Lower leg skin (tissue), 4 donors: ENCODE measurements at regions not wholly inside any gene's neighbourhood (a gene's known extent, or its start where the extent isn't known, plus 50 kb on each side); places are given as distances from the start of the nearest gene placed in this dataset.

Source experiments
- DNase-seq, 2 donors: peaks; one replicate each; pipeline ENCODE4 v3.0.0-alpha.2; 2019; ENCODE audit warnings: low spot score in 2 of 2
- H3K4me3 ChIP-seq: fragments of 200-600 bp; sonication (generic); 2 replicates; pipeline ENCODE4 v1.5.1; 2017; ENCODE audit warnings: mild to moderate bottlenecking, low read depth; ENCODE audit not compliant: poor library complexity, severe bottlenecking
- POLR2A ChIP-seq, 2 donors: fragments of 450-650 bp; IDR thresholded peaks; one replicate each; pipeline ENCODE4 v1.6.1; 2016 to 2017; ENCODE audit warnings: antibody characterized with exemption in 2 of 2, mild to moderate bottlenecking in 1 of 2, moderate library complexity in 1 of 2
- WGBS, 2 donors: methylation state at CpG; one replicate each; pipeline ENCODE4 v1.1.5; 2018; 5-methylcytosine and 5-hydroxymethylcytosine counted together
- intact Hi-C: fragments of 100-400 bp; cut with DNase I; formaldehyde crosslinking; loops from one replicate; pipeline ENCODE4 v1.15.0; 2023; ENCODE audit warnings: low total_unique reads
- TF ChIP-seq, protein P1 (sequence below), 3 donors: fragments of 450-650 bp; IDR thresholded peaks; one replicate each; pipeline ENCODE4 v1.5.1; 2016; ENCODE audit warnings: antibody characterized with exemption in 3 of 3, mild to moderate bottlenecking in 3 of 3, moderate library complexity in 2 of 3

DNA sequence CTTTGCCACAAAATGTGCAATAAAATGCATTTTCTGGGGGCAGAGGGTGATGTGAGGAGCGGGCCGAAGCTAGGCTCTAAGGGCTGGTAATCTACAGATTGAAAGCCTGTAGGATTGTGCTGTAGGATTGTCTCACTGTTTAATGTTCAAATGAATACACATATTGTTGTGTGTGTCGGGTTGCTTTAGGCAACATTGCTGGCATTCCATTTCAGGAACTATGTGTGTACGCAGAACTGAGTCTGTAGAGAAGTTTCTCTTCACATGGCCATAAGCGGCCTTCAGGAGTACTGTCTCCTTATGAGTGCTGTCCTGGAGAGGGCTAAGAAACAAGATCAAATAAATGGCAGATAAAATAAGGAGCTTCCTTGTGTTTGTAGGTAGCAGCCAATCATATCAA lies 540.2 kb downstream of the GATA3 start:
- WGBS, 2 donors: 52 to 57% methylated on average over 5 of the region's 5 CpGs
- DNase-seq: no peak
- intact Hi-C loops: loop anchor here (5.0 kb wide), 1 partner anchor 537 kb away; no protein-coding TSS in a partner anchor
- TF ChIP-seq POLR2A (IDR thresholded peaks at IDR 0.05): no peak
- TF ChIP-seq, protein P1, sequence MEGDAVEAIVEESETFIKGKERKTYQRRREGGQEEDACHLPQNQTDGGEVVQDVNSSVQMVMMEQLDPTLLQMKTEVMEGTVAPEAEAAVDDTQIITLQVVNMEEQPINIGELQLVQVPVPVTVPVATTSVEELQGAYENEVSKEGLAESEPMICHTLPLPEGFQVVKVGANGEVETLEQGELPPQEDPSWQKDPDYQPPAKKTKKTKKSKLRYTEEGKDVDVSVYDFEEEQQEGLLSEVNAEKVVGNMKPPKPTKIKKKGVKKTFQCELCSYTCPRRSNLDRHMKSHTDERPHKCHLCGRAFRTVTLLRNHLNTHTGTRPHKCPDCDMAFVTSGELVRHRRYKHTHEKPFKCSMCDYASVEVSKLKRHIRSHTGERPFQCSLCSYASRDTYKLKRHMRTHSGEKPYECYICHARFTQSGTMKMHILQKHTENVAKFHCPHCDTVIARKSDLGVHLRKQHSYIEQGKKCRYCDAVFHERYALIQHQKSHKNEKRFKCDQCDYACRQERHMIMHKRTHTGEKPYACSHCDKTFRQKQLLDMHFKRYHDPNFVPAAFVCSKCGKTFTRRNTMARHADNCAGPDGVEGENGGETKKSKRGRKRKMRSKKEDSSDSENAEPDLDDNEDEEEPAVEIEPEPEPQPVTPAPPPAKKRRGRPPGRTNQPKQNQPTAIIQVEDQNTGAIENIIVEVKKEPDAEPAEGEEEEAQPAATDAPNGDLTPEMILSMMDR (IDR thresholded peaks at IDR 0.05): no peak
- H3K4me3 ChIP-seq: no peak overlapping the region

DNA sequence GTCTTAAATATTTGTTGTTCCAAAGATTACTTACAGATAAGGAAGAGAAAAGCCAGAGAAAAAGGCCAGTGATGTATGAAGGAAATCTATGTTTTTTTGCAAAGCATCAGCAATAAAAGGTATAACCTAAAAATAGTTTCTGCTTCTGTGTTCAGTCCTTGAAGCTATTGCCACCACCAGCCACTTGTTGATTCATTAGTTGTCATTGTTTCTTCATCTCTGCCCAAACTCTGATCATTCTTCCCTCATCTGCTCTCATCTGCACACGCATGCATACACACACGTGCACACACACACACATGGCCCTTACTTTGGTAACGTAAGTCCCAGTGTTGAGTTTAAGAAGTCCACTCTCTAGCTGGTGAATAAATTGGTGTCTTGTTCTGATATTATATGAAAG lies 540.7 kb downstream of the GATA3 start:
- 74 to 77% methylated on average over 3 of the region's 3 CpGs for WGBS, 2 donors
- TF ChIP-seq, protein P1 (IDR thresholded peaks at IDR 0.05): no peak
- no peak for TF ChIP-seq POLR2A (IDR thresholded peaks at IDR 0.05)
- H3K4me3 ChIP-seq: no peak overlapping the region
- no peak for DNase-seq
- intact Hi-C loops: no loop called here

DNA sequence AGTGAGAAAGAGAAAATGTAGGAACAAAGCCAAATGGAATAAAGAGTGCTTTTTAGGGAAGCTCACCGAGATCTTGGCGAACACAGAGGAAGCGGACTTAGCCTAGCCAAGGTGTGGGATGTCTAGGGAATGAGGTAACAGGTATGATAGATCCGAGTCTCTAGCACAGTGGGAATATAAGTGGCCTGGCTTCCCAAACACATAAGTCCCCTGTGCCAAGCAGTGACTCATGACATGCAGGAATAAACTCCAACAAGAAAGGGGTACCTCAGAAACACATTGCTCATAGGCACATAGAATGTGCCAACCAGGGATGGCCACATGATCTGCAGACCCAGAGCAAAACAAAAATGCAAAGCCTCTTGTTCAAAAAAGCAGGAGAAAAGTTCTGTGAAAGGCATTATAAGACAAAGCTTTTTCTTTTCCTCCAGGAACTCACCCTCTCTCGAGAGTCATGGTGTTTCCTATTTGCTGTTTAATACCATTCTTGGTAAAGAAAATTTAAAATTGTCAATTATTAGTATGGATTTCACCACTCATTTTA lies 542.5 kb downstream of the GATA3 start:
- intact Hi-C loops: no loop called here
- 31 to 51% methylated on average over 5 of the region's 5 CpGs for WGBS, 2 donors
- no peak for DNase-seq
- no peak for TF ChIP-seq POLR2A (IDR thresholded peaks at IDR 0.05)
- TF ChIP-seq, protein P1 (IDR thresholded peaks at IDR 0.05): no peak
- no peak overlapping the region for H3K4me3 ChIP-seq

DNA sequence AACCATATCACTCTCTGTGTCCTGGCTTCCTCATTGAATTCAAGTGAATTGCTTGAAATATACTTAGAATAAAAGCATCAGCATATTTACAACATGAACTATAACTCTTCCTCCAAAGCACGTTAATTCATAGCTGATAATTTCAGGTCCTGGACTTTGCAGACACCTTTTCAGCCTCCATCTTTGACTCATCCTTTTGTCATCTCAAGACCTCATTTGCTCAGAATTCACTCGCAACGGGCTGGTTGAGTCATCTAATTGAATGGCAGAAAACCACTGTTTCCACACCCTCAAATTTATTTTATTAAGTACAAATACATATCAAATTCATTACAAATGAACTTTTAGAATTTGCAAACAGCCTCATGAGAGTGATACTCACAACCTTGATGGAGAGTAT lies 545.7 kb downstream of the GATA3 start:
- H3K4me3 ChIP-seq: no peak overlapping the region
- WGBS, 2 donors: 67 to 69% methylated on average over 3 of the region's 3 CpGs
- DNase-seq: no peak
- intact Hi-C loops: no loop called here
- TF ChIP-seq, protein P1 (IDR thresholded peaks at IDR 0.05): no peak
- TF ChIP-seq POLR2A (IDR thresholded peaks at IDR 0.05): no peak

DNA sequence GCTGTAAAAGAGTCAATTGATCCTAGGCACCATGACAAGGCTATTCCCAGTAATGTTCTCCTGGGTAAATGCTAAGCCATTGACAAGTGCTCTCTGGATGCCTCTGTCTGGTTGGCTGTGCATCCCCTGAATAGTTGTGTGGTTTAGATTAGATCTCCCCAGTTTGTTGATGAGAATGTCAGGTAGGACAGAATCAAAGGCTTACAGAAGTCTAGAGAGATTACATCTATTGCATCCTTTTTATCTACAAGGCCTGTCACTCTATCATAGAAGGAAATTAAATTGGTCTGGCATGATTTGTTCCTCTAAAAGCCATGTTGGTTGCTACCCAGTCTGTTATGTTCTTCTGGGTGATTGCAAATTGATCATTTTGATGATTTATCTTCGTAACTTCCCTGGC lies 548.3 kb downstream of the GATA3 start:
- WGBS, 2 donors: 78 to 84% methylated on average over 1 of the region's 1 CpG
- DNase-seq: no peak
- no peak overlapping the region for H3K4me3 ChIP-seq
- intact Hi-C loops: no loop called here
- TF ChIP-seq, protein P1 (IDR thresholded peaks at IDR 0.05): no peak
- TF ChIP-seq POLR2A (IDR thresholded peaks at IDR 0.05): no peak

DNA sequence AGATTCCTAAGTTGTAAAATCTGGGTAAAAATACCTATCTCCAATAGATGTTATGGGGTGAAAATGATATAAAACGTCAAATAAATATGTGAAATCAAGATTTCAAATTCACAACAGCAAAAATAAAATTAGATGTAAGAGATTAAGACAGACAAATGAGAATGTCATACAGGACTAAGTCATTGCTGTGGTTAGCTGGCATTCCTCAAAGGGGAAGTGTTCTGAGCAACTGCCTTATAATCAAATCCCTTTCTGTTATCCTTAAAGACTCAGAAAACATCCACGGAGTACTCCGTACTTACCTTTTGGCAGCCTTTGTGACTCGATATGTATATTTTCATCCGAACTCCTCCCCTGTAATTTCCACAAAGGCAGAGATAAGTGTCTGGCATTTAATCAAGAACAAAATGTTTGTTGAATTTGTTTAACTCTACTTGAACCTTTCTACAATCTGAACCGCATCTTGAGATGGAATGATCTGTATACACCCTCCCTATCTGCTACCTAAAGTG lies 559.6 kb downstream of the GATA3 start:
- no peak for TF ChIP-seq POLR2A (IDR thresholded peaks at IDR 0.05)
- TF ChIP-seq, protein P1 (IDR thresholded peaks at IDR 0.05): no peak
- intact Hi-C loops: no loop called here
- no peak for DNase-seq
- 43 to 50% methylated on average over 6 of the region's 6 CpGs for WGBS, 2 donors
- H3K4me3 ChIP-seq: no peak overlapping the region
